ENCODE measurements at regions not wholly inside any gene's neighbourhood (a gene's known extent, or its start where the extent isn't known, plus 50 kb on each side); places are given as distances from the start of the nearest gene placed in this dataset.

- H3K36me3 Mint-ChIP-seq: no peaks in the 10 kb centered on the region
- no peak for DNase-seq (ENCODE audit: low spot score in 2 of 2, unreplicated experiment in 2 of 2)
- peaks cover 30% of the 10 kb centered on the region for H3K27me3 Mint-ChIP-seq (ENCODE audit: low read depth)
- no peaks in the 10 kb centered on the region for H3K4me1 Mint-ChIP-seq
- TF ChIP-seq CTCF (IDR thresholded peaks at IDR 0.05; ENCODE audit: unreplicated experiment): no peak
- H3K9me3 Mint-ChIP-seq: peaks cover 2% of the 10 kb centered on the region
- H3K27ac Mint-ChIP-seq: no peak overlapping the region
- no peak overlapping the region for H3K4me3 Mint-ChIP-seq
These were observed 824.5 kb downstream of the CCSER2 start for GRCh38 chr10:85152911-85153310.

- no peak for DNase-seq (ENCODE audit: low spot score in 2 of 2, unreplicated experiment in 2 of 2)
- Mint-ChIP-seq H3K4me3 (no peak overlapping the region), H3K9me3 (peaks cover 2% of the 10 kb centered on the region), H3K36me3 (no peaks in the 10 kb centered on the region), H3K27ac (no peak overlapping the region), H3K4me1 (no peaks in the 10 kb centered on the region), H3K27me3 (ENCODE audit: low read depth) (no peaks in the 10 kb centered on the region)
- TF ChIP-seq CTCF (IDR thresholded peaks at IDR 0.05; ENCODE audit: unreplicated experiment): no peak
These were observed 828.8 kb downstream of the CCSER2 start for GRCh38 chr10:85157206-85157605.

GRCh38 chr10:85168243-85168642 is 839.9 kb downstream of the CCSER2 start:
- Mint-ChIP-seq H3K27me3 (ENCODE audit: low read depth) (peaks cover 23% of the 10 kb centered on the region), H3K36me3 (no peaks in the 10 kb centered on the region), H3K9me3 (no peaks in the 10 kb centered on the region), H3K4me1 (no peaks in the 10 kb centered on the region), H3K4me3 (no peak overlapping the region), H3K27ac (no peak overlapping the region)
- no peak for TF ChIP-seq CTCF (IDR thresholded peaks at IDR 0.05; ENCODE audit: unreplicated experiment)
- DNase-seq (ENCODE audit: low spot score in 2 of 2, unreplicated experiment in 2 of 2): no peak

GRCh38 chr10:85170026-85170425 is 841.6 kb downstream of the CCSER2 start:
- DNase-seq (ENCODE audit: low spot score in 2 of 2, unreplicated experiment in 2 of 2): no peak
- no peak for TF ChIP-seq CTCF (IDR thresholded peaks at IDR 0.05; ENCODE audit: unreplicated experiment)

GRCh38 chr10:85175635-85176034 is 847.2 kb downstream of the CCSER2 start:
- Mint-ChIP-seq H3K27ac (no peak overlapping the region), H3K4me3 (no peak overlapping the region), H3K36me3 (no peaks in the 10 kb centered on the region), H3K27me3 (ENCODE audit: low read depth) (peaks cover 14% of the 10 kb centered on the region), H3K9me3 (no peaks in the 10 kb centered on the region), H3K4me1 (peaks cover 6% of the 10 kb centered on the region)
- TF ChIP-seq CTCF (IDR thresholded peaks at IDR 0.05; ENCODE audit: unreplicated experiment): no peak
- DNase-seq (ENCODE audit: low spot score in 2 of 2, unreplicated experiment in 2 of 2): no peak

More at GRCh38 chr10:85170026-85170425, 841.6 kb downstream of the CCSER2 start:
- Mint-ChIP-seq H3K36me3 (no peaks in the 10 kb centered on the region), H3K27ac (no peak overlapping the region), H3K9me3 (no peaks in the 10 kb centered on the region), H3K27me3 (ENCODE audit: low read depth) (peaks cover 17% of the 10 kb centered on the region), H3K4me3 (no peak overlapping the region), H3K4me1 (no peaks in the 10 kb centered on the region)

GRCh38 chr10:85177767-85178166 is 849.4 kb downstream of the CCSER2 start:
- no peak for TF ChIP-seq CTCF (IDR thresholded peaks at IDR 0.05; ENCODE audit: unreplicated experiment)
- Mint-ChIP-seq H3K4me3 (no peak overlapping the region), H3K27ac (no peak overlapping the region), H3K36me3 (no peaks in the 10 kb centered on the region), H3K9me3 (no peaks in the 10 kb centered on the region), H3K27me3 (ENCODE audit: low read depth) (peaks cover 8% of the 10 kb centered on the region), H3K4me1 (peaks cover 6% of the 10 kb centered on the region)
- DNase-seq (ENCODE audit: low spot score in 2 of 2, unreplicated experiment in 2 of 2): no peak

Data from mesothelial cell of epicardium (in vitro differentiated cells).